ENCODE measurements at regions not wholly inside any gene's neighbourhood (a gene's known extent, or its start where the extent isn't known, plus 50 kb on each side); places are given as distances from the start of the nearest gene placed in this dataset.
"Not testable (repeated sequence)": the region's sequence is repeated elsewhere in the genome, so short reads cannot be mapped to it uniquely, and the experiment has no call there.

GRCh38 chr2:81061016-81061415, 756.5 kb upstream of the LRRTM1 start:
- no peak for DNase-seq (ENCODE audit: low read depth)

- no peak for DNase-seq (ENCODE audit: low read depth)
Measured at GRCh38 chr2:81050580-81051095, 746.1 kb upstream of the LRRTM1 start.

- no peak for DNase-seq (ENCODE audit: low read depth)
Measured at GRCh38 chr2:81043681-81044080, 739.1 kb upstream of the LRRTM1 start.

GRCh38 chr2:81007104-81007503, 702.6 kb upstream of the LRRTM1 start:
- DNase-seq (ENCODE audit: low read depth): no peak

- no peak for DNase-seq (ENCODE audit: low read depth)
Measured at GRCh38 chr2:81002906-81003305, 698.4 kb upstream of the LRRTM1 start.

GRCh38 chr2:80987466-80987865, 682.9 kb upstream of the LRRTM1 start:
- DNase-seq (ENCODE audit: low read depth): no peak

GRCh38 chr2:80969900-80970299, 665.3 kb upstream of the LRRTM1 start:
- no peak for DNase-seq (ENCODE audit: low read depth)

GRCh38 chr2:80968450-80968849, 663.9 kb upstream of the LRRTM1 start:
- no peak for DNase-seq (ENCODE audit: low read depth)

GRCh38 chr2:80947601-80948130, 643.1 kb upstream of the LRRTM1 start:
- DNase-seq (ENCODE audit: low read depth): no peak

- no peak for DNase-seq (ENCODE audit: low read depth)
Measured at GRCh38 chr2:80943487-80943886, 638.9 kb upstream of the LRRTM1 start.

- no peak for DNase-seq (ENCODE audit: low read depth)
Measured at GRCh38 chr2:80942766-80943165, 638.2 kb upstream of the LRRTM1 start.

- no peak for DNase-seq (ENCODE audit: low read depth)
Measured at GRCh38 chr2:80938463-80938862, 633.9 kb upstream of the LRRTM1 start.

GRCh38 chr2:80931820-80932219, 627.3 kb upstream of the LRRTM1 start:
- not testable (repeated sequence) for DNase-seq (ENCODE audit: low read depth)

GRCh38 chr2:80930777-80931176, 626.2 kb upstream of the LRRTM1 start:
- DNase-seq (ENCODE audit: low read depth): no peak

GRCh38 chr2:80926168-80926567, 621.6 kb upstream of the LRRTM1 start:
- DNase-seq (ENCODE audit: low read depth): no peak

- no peak for DNase-seq (ENCODE audit: low read depth)
Measured at GRCh38 chr2:80896576-80896975, 592.0 kb upstream of the LRRTM1 start.

GRCh38 chr2:80894486-80894885, 589.9 kb upstream of the LRRTM1 start:
- no peak for DNase-seq (ENCODE audit: low read depth)

GRCh38 chr2:80893711-80894110, 589.2 kb upstream of the LRRTM1 start:
- DNase-seq (ENCODE audit: low read depth): no peak

- DNase-seq (ENCODE audit: low read depth): no peak
Measured at GRCh38 chr2:80889009-80889408, 584.5 kb upstream of the LRRTM1 start.

GRCh38 chr2:80887841-80888378, 583.4 kb upstream of the LRRTM1 start:
- no peak for DNase-seq (ENCODE audit: low read depth)

GRCh38 chr2:80874374-80874773, 569.8 kb upstream of the LRRTM1 start:
- no peak for DNase-seq (ENCODE audit: low read depth)

- DNase-seq (ENCODE audit: low read depth): no peak
Measured at GRCh38 chr2:80869858-80870438, 565.4 kb upstream of the LRRTM1 start.

GRCh38 chr2:80863147-80863714, 558.7 kb upstream of the LRRTM1 start:
- no peak for DNase-seq (ENCODE audit: low read depth)

GRCh38 chr2:80858965-80859364, 554.4 kb upstream of the LRRTM1 start:
- DNase-seq (ENCODE audit: low read depth): no peak

Measured in HS-27A (cell line).